ENCODE measurements at regions not wholly inside any gene's neighbourhood (a gene's known extent, or its start where the extent isn't known, plus 50 kb on each side); places are given as distances from the start of the nearest gene placed in this dataset.
"Not testable (repeated sequence)": the region's sequence is repeated elsewhere in the genome, so short reads cannot be mapped to it uniquely, and the experiment has no call there.

GRCh38 chrX:66931713-66932112 is 292.8 kb upstream of the EDA2R start:
- H3K27me3 Mint-ChIP-seq (ENCODE audit: low read depth, unreplicated experiment): no peaks in the 10 kb centered on the region
- Histone ChIP-seq H3K36me3 (ENCODE audit: insufficient read depth, low read length) (no peaks in the 10 kb centered on the region), H2AFZ (ENCODE audit: low read depth, low read length) (no peak overlapping the region), H4K20me1 (ENCODE audit: insufficient read depth, low read length) (no peaks in the 10 kb centered on the region), H3K4me3 (ENCODE audit: insufficient read depth, low read depth, low read length) (no peak overlapping the region), H3K79me2 (ENCODE audit: insufficient read depth, low read length) (no peaks in the 10 kb centered on the region), H3K27me3 (ENCODE audit: insufficient read depth, low read length) (no peaks in the 10 kb centered on the region), H3K27ac (ENCODE audit: low read depth, low read length) (no peak overlapping the region), H3K4me2 (ENCODE audit: low read length) (no peak overlapping the region), H3K9ac (ENCODE audit: low read length) (no peak overlapping the region), H3K9me3 (ENCODE audit: insufficient read depth, low read depth, low read length) (no peaks in the 10 kb centered on the region), H3K4me1 (ENCODE audit: insufficient read depth, low read length) (no peaks in the 10 kb centered on the region)
- H3K9me3 Mint-ChIP-seq (ENCODE audit: unreplicated experiment): no peaks in the 10 kb centered on the region
- TF ChIP-seq CTCF (IDR thresholded peaks at IDR 0.05; ENCODE audit: insufficient read depth, low read depth, low read length) (no peak), EZH2 (IDR thresholded peaks at IDR 0.05; ENCODE audit: insufficient read depth, low read length) (no peak)
- no peak for FAIRE-seq
- DNase-seq (ENCODE audit: low read depth): no peak
- H3K27ac Mint-ChIP-seq (ENCODE audit: unreplicated experiment): no peak overlapping the region
- H3K4me3 Mint-ChIP-seq (ENCODE audit: unreplicated experiment): no peak overlapping the region
- no peaks in the 10 kb centered on the region for H3K4me1 Mint-ChIP-seq (ENCODE audit: low read depth, unreplicated experiment)
- no peaks in the 10 kb centered on the region for H3K36me3 Mint-ChIP-seq (ENCODE audit: low read depth, unreplicated experiment)

- not testable (repeated sequence) for H3K4me3 Mint-ChIP-seq (ENCODE audit: unreplicated experiment); H3K27me3 ChIP-seq (ENCODE audit: insufficient read depth, low read length); H3K4me3 ChIP-seq (ENCODE audit: insufficient read depth, low read depth, low read length); FAIRE-seq; H3K4me1 ChIP-seq (ENCODE audit: insufficient read depth, low read length); H3K27me3 Mint-ChIP-seq (ENCODE audit: low read depth, unreplicated experiment); H3K27ac Mint-ChIP-seq (ENCODE audit: unreplicated experiment); H4K20me1 ChIP-seq (ENCODE audit: insufficient read depth, low read length); H3K36me3 ChIP-seq (ENCODE audit: insufficient read depth, low read length); H3K4me1 Mint-ChIP-seq (ENCODE audit: low read depth, unreplicated experiment); DNase-seq (ENCODE audit: low read depth); H3K9ac ChIP-seq (ENCODE audit: low read length); H3K79me2 ChIP-seq (ENCODE audit: insufficient read depth, low read length); H3K27ac ChIP-seq (ENCODE audit: low read depth, low read length); H3K4me2 ChIP-seq (ENCODE audit: low read length); H3K9me3 ChIP-seq (ENCODE audit: insufficient read depth, low read depth, low read length); H3K9me3 Mint-ChIP-seq (ENCODE audit: unreplicated experiment); H2AFZ ChIP-seq (ENCODE audit: low read depth, low read length); H3K36me3 Mint-ChIP-seq (ENCODE audit: low read depth, unreplicated experiment)
Observed at GRCh38 chrX:66930516-66930915, 291.6 kb upstream of the EDA2R start.

GRCh38 chrX:66920296-66920695 is 281.4 kb upstream of the EDA2R start:
- Histone ChIP-seq H4K20me1 (ENCODE audit: insufficient read depth, low read length) (no peaks in the 10 kb centered on the region), H3K36me3 (ENCODE audit: insufficient read depth, low read length) (no peaks in the 10 kb centered on the region), H3K4me1 (ENCODE audit: insufficient read depth, low read length) (no peaks in the 10 kb centered on the region), H3K27ac (ENCODE audit: low read depth, low read length) (no peak overlapping the region), H3K4me2 (ENCODE audit: low read length) (no peak overlapping the region), H3K9me3 (ENCODE audit: insufficient read depth, low read depth, low read length) (no peaks in the 10 kb centered on the region), H3K27me3 (ENCODE audit: insufficient read depth, low read length) (no peaks in the 10 kb centered on the region), H3K9ac (ENCODE audit: low read length) (no peak overlapping the region), H3K79me2 (ENCODE audit: insufficient read depth, low read length) (no peaks in the 10 kb centered on the region), H2AFZ (ENCODE audit: low read depth, low read length) (no peak overlapping the region), H3K4me3 (ENCODE audit: insufficient read depth, low read depth, low read length) (no peak overlapping the region)
- Mint-ChIP-seq H3K27ac (ENCODE audit: unreplicated experiment) (no peak overlapping the region), H3K36me3 (ENCODE audit: low read depth, unreplicated experiment) (no peaks in the 10 kb centered on the region), H3K27me3 (ENCODE audit: low read depth, unreplicated experiment) (no peaks in the 10 kb centered on the region), H3K4me3 (ENCODE audit: unreplicated experiment) (no peak overlapping the region), H3K4me1 (ENCODE audit: low read depth, unreplicated experiment) (peaks cover 9% of the 10 kb centered on the region), H3K9me3 (ENCODE audit: unreplicated experiment) (no peaks in the 10 kb centered on the region)
- no peak for TF ChIP-seq CTCF (IDR thresholded peaks at IDR 0.05; ENCODE audit: insufficient read depth, low read depth, low read length)
- TF ChIP-seq EZH2 (IDR thresholded peaks at IDR 0.05; ENCODE audit: insufficient read depth, low read length): no peak
- no peak for DNase-seq (ENCODE audit: low read depth)
- FAIRE-seq: no peak

Data from astrocyte (in vitro differentiated cells and primary cell).